GM19468 (cell line): ENCODE measurements at regions not wholly inside any gene's neighbourhood (a gene's known extent, or its start where the extent isn't known, plus 50 kb on each side); places are given as distances from the start of the nearest gene placed in this dataset.
"Not testable (repeated sequence)": the region's sequence is repeated elsewhere in the genome, so short reads cannot be mapped to it uniquely, and the experiment has no call there.

Experiments used
- ATAC-seq: cut with Tn5 transposase; IDR thresholded peaks from one replicate; pipeline ENCODE4 v1.9.1; 2021; ENCODE audit warnings: mild to moderate bottlenecking, moderate library complexity, moderate number of reproducible peaks; ENCODE audit not compliant: unreplicated experiment; ENCODE audit errors: extremely low read depth

GRCh38 chr9:84054341-84055010 is 73.9 kb downstream of the RMI1 start:
- no peak for ATAC-seq

- ATAC-seq, result no peak
These were observed 77.1 kb downstream of the RMI1 start for GRCh38 chr9:84057662-84058061.

- no peak for ATAC-seq
These were observed 79.3 kb downstream of the RMI1 start for GRCh38 chr9:84059936-84060335.

GRCh38 chr9:84061613-84062193 is 81.1 kb downstream of the RMI1 start:
- no peak for ATAC-seq

- no peak for ATAC-seq
These were observed 81.9 kb downstream of the RMI1 start for GRCh38 chr9:84062538-84062937.

DNA sequence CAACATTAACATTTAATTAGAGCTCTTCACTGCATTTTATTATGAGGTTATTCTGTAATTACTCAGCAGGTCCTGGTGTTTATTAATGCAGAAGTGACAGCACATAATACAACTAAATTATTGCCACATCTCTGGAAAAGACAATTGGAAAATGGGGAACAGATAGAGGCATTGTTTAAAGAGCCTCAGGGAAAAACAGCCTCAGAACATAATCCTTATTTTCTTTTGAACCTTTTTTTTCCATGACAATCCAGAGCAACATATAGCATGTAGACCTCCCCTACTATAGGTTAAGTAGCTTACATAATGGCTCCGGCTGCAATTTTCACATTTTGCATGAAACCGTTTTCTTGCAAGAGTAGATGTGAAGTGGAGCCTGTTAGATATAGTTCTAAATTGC is 87.2 kb downstream of the RMI1 start:
- no peak for ATAC-seq

- no peak for ATAC-seq
These were observed 88.3 kb downstream of the RMI1 start for GRCh38 chr9:84068872-84069271.

DNA sequence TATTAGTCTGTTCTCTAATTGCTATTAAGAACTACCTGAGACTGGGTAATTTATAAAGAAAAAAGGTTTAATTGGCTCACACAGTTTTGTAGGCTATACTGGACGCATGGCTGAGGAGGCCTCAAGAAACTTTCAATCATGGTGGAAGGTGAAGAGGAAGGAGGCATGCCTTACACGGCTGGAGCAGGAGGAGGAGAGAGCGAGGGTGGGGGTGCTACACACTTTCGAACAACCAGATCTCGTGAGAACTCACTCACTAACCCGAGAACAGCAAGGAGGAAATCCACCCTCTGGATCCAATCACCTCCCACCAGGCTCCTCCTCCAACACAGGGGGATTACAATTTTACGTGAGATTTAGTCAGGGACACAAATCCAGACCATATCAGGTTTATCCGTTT is 90.0 kb downstream of the RMI1 start:
- no peak for ATAC-seq

GRCh38 chr9:84072621-84073180 is 92.1 kb downstream of the RMI1 start:
- no peak for ATAC-seq

GRCh38 chr9:84075004-84075403 is 94.4 kb downstream of the RMI1 start:
- no peak for ATAC-seq

DNA sequence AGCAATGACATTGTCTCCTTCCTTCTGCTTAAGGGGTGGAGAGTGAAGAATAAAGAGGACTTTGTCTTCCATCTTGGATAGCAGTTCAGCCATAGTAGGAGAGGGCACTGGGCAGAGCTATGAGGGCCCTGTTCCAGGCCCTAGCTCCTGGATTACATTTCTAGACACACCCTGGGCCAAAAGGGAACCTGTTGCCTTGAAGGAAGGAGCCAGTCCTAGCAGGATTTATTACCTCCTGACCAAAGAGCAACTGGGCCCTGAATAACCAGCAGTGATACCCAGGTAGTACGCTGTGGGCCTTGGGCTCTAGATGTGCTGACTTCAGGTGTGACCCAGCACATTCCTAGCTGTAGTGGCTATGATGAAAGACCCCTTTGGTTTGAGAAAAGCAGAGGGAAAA is 95.8 kb downstream of the RMI1 start:
- no peak for ATAC-seq

GRCh38 chr9:84077816-84078215 is 97.2 kb downstream of the RMI1 start:
- not testable (repeated sequence) for ATAC-seq

DNA sequence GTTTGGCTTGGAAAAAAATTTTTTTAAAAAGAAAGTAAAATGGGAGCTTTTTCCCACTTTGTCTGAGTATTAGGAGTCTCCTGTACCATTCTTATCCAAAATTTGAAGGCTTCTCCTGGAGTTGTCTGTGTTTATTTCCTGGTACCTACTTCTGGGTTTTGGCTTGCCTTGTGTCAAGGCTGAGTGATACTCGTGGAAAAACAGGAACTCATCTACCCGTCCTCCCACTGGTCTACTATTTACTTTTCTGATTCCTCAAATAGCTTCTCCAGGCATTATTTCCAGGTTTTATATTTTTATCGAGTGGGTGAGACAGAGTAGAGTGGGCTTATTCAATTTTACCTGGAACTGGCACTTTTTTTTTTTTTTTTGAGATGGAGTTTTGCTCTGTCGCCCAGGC is 99.4 kb downstream of the RMI1 start:
- ATAC-seq, result no peak

DNA sequence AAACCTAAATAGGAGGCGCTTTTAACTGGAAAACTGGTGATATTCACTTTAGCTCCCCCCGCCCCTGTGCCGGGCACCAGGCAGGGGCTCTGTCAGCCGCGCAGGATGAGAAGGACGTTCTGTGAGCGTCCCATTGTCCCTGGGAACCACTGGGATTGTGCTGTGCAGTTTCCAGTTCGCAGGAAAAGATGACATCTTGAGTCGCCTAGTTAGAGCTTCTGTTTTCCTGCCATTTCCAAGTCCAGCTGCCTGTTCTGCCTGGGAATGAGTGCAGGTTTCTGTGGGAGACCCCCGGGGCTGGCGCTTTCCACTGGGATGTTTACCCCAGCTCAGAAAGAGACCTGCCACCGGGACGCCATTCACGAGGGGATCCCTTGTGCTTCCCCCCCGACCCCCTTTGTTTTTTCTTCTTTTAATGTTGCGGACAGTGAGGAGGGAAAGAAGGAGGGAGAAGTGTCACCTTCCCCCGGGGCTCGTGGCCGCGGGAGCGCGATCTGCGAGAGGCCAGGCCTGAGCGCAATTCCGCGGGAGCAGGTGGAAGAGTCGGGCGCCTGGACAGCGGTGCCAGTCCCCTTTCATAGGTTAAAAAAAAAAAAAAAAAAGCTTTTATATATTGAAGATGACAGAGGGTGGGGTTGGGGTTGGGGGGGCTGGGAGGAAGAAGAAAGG is 121.5 kb downstream of the RMI1 start:
- ATAC-seq, result no peak

- ATAC-seq, result no peak
These were observed 123.2 kb downstream of the RMI1 start for GRCh38 chr9:84103651-84104377.

- no peak for ATAC-seq
These were observed 126.5 kb downstream of the RMI1 start for GRCh38 chr9:84107081-84107480.

DNA sequence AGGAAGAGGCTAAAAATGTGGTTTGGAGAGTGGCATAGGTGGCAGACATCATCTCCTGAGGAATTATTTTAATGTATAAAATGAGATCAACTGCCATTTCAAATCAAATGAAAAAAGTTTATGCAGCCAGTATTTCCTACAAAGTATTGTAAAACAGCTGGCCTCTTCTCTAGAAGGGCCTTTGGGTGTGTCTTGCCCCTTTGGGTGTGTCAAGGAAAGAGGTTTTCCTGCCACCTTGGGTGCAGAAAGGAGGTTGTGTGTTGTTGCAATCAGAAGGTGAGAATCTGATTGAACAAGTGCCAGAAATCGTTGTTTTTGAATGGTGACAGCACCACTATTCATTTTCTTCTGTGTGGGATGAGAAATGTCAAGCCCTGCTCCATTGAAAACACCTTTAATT is 127.4 kb downstream of the RMI1 start:
- no peak for ATAC-seq

DNA sequence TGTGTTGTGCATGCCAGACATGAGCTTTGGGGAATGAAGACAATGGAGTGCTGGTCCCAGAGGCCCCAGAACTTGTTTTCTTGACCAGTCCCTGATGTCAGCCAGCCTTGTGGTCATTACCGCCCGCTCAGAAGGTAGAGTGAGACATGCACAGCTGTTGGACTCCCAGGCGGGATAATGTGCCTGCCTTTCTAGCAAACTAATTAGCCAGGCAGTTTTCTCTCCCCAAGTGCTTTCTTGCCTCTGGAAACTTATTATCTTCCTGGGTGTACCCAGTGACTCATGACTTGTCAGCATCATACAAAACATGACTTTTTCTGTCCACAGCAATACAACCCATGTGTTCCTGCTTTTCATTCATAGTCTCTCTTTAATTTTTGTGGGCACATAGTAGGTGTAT is 131.1 kb downstream of the RMI1 start:
- no peak for ATAC-seq

DNA sequence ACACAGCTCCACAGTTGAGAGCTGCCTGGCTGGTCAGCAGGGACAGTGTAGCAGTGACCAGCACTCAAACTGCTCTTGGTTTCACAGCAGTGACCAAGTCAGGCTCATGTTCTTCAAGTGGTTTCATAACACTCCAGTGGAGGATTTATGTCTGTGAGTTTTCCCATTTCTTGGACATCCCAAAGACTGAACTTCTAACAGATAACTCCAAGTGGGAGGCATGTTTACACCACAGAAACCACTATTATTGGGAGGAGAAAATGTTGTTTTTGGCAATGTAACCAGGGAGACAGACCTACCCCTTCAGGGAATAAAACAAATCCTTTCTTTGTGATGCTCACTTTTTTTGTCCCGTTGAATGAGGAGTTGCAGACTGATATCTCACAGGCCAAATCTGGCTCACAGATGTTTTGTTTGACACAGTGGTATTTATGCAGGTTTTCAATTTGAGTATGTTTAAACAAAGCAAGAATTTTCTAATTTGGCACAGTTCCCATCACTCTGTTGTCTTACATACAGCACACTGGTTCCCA is 141.5 kb downstream of the RMI1 start:
- ATAC-seq, result no peak

DNA sequence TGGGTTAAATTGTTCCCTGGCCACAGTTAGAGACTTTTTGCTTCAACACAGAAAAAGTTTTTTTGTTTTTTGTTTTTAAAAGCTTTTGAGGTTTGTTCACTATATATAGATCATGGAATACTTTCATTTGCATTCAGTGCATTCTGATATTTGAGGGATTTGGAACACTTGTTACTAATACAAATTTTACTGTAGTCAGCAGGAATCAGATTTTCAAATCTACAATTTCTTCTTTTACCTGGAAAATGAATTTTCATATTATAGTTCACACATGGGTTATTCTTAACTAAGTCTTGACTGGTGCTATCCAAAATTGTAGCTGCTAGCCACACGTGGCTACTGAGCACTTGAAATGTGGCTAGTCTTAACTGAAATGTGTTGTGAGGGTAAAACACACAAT is 142.0 kb downstream of the RMI1 start:
- no peak for ATAC-seq
